Neural progenitor cell (in vitro differentiated cells): ENCODE measurements at regions not wholly inside any gene's neighbourhood (a gene's known extent, or its start where the extent isn't known, plus 50 kb on each side); places are given as distances from the start of the nearest gene placed in this dataset.

Experiments
- EZH2 ChIP-seq: fragments of 200-600 bp; sonication (generic); IDR thresholded peaks from 2 replicates; pipeline ENCODE4 v1.6.1; 2017; ENCODE audit warnings: antibody characterized with exemption, mild to moderate bottlenecking, moderate library complexity
- EZH2phosphoT487 ChIP-seq: fragments of 200-600 bp; sonication (generic); IDR thresholded peaks from 2 replicates; pipeline ENCODE4 v1.6.1; 2017; ENCODE audit warnings: antibody characterized with exemption
- TF ChIP-seq, protein P1 (sequence below): fragments of 200-600 bp; sonication (generic); IDR thresholded peaks from 2 replicates; pipeline ENCODE4 v1.5.1; 2017; ENCODE audit warnings: antibody characterized with exemption, mild to moderate bottlenecking

DNA sequence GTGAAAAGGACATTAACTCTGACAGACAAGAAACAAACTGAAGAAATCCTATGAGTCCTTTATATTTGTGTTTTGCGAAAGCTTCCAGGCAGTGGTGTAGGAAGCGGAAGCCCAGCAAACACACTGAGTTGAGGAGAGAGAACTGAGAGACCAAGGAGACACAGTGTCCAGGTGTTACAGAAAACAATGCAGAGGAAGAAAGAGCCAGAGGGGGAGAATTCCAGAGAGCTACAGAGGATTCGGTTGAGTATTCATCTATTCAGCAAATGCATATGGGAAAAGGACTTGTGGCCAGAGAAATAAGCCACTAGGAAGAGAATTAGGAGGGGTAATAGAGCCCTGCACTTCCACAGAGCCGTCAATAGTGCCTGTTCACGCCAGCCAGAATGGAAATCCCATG is 183.5 kb downstream of the LIG4 start:
- TF ChIP-seq, protein P1, sequence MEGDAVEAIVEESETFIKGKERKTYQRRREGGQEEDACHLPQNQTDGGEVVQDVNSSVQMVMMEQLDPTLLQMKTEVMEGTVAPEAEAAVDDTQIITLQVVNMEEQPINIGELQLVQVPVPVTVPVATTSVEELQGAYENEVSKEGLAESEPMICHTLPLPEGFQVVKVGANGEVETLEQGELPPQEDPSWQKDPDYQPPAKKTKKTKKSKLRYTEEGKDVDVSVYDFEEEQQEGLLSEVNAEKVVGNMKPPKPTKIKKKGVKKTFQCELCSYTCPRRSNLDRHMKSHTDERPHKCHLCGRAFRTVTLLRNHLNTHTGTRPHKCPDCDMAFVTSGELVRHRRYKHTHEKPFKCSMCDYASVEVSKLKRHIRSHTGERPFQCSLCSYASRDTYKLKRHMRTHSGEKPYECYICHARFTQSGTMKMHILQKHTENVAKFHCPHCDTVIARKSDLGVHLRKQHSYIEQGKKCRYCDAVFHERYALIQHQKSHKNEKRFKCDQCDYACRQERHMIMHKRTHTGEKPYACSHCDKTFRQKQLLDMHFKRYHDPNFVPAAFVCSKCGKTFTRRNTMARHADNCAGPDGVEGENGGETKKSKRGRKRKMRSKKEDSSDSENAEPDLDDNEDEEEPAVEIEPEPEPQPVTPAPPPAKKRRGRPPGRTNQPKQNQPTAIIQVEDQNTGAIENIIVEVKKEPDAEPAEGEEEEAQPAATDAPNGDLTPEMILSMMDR: no peak
- TF ChIP-seq EZH2: no peak
- no peak for TF ChIP-seq EZH2phosphoT487
